HG02759 (cell line): ENCODE measurements at regions not wholly inside any gene's neighbourhood (a gene's known extent, or its start where the extent isn't known, plus 50 kb on each side); places are given as distances from the start of the nearest gene placed in this dataset.
"Not testable (repeated sequence)": the region's sequence is repeated elsewhere in the genome, so short reads cannot be mapped to it uniquely, and the experiment has no call there.

Experiments
- ATAC-seq: cut with Tn5 transposase; IDR thresholded peaks from one replicate; pipeline ENCODE4 v1.9.1; 2021; ENCODE audit warnings: mild to moderate bottlenecking, moderate library complexity; ENCODE audit not compliant: unreplicated experiment

- ATAC-seq: no peak
Observed at GRCh38 chr4:71841336-71841735, 57.5 kb upstream of the GC start.

DNA sequence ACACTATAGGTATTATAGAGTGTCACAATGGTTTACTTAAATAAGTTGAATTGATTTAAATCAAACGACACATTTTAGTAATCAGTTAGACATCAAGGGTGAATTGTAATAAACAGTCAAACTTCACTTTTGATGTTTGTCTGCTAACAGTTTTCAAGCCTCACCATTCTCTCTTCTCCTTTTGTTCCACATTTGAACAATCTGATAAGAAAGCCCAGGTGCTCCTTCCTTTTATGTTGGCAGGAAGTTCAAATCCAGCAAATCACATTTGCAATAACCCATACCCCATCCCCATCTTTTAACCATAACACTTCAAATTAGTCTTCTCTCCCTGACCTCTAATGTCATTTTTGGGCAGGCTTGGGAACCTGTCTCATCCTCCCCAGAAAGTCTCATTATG, 63.4 kb upstream of the GC start:
- no peak for ATAC-seq

GRCh38 chr4:71855944-71856343, 72.1 kb upstream of the GC start:
- ATAC-seq: no peak

DNA sequence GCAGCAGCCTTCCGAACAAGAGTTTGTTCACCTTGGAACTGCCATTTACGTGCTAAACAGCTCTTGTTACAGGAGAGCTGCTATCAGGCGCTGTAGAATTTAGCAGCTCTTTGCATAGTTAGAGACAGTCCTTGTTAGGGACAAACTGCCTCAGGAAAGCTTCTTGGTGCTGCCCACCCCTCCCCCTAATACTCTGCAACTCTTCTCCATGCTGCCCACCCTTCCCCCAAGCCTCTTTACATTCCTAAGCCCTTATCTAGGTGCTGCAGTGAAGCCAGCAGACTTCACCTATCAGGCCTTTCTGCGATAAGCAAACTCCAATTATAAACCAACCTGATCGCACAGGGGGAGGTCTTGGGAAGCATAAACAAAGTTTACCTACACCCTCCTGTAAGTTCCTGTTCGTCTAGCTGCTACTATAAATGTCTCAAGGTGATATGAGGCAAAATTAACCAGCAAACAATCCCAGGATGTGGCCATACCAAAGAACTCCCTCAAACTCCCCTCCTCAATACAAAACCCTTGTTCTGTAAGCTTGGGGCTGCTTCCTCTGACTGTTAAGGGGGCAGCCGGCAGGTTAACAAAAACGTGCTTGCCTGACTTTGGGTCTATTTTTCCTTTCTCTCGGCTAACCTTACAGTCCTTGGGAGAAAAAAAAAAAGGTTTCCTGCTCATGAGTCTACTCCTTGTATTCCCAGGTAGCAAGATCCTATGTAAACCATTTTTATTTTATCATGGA, 74.0 kb upstream of the GC start:
- no peak for ATAC-seq

GRCh38 chr4:71860643-71861042, 76.8 kb upstream of the GC start:
- no peak for ATAC-seq

GRCh38 chr4:71862315-71862714, 78.4 kb upstream of the GC start:
- ATAC-seq: no peak

GRCh38 chr4:71863457-71863856, 79.6 kb upstream of the GC start:
- ATAC-seq: no peak

GRCh38 chr4:71864380-71864779, 80.5 kb upstream of the GC start:
- ATAC-seq: no peak

- peak; percentile 35 for ATAC-seq
Observed at GRCh38 chr4:71866212-71866885, 82.5 kb upstream of the GC start.

- ATAC-seq: no peak
Observed at GRCh38 chr4:71867598-71867997, 83.7 kb upstream of the GC start.

DNA sequence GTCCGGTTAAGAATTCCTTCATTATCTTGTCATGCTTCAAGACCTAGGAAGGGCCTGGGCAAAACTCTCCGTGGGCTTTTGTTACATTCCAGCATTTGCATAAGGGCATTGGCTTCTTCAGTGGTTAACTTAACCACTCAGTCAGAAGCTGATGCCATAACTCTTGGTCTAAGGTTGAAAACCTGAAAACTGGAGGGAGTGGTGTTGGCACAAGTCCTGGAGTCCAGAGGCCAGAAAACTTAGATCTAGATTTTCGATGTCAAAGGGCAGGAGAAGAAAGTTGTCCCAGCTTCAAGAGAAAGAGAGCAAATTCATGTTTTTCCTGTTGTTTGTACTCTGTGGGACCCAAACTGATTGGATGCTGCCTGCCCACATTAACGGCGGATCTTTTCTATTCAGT, 86.6 kb upstream of the GC start:
- no peak for ATAC-seq

GRCh38 chr4:71872221-71872620, 88.3 kb upstream of the GC start:
- ATAC-seq: no peak

GRCh38 chr4:71872767-71873415, 89.0 kb upstream of the GC start:
- no peak for ATAC-seq

DNA sequence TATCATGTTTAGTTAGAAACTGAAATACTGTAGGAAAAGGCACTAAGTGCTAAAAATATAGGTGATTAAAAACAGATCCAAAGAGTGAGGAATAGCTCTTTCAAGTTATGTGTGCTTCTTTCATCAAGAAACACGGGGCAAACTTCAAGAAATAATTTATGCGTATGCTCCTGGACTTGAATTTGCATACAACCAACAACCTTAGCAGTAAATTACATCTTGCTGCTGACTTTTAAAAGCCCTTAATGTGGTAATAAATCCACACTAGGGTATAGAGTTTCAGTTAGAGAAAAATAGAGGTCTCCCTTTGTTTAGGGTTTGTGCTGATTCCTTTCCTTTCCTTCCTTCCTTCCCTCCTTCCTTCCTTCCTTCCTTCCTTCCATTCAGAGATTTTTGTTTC, 94.5 kb upstream of the GC start:
- no peak for ATAC-seq

GRCh38 chr4:71882113-71882841, 98.4 kb upstream of the GC start:
- no peak for ATAC-seq

DNA sequence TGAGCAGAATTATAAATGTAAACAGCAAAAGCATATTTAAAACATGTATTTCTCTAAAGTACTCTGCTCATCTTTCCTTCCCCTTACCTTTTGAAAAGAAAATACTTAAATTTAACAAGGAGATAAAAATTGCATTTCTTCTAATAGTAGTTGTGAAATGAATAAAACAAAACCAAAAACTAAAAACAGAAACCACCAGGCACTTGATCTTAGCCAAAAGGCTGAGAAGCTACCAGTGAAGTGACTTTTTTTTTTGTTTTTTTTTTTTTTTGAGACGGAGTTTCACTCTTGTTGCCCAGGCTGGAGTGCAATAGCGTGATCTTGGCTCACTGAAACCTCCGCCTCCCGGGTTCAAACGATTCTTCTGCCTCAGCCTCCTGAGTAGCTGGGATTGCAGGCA, 116.5 kb upstream of the GC start:
- ATAC-seq: not testable (repeated sequence)

- not testable (repeated sequence) for ATAC-seq
Observed at GRCh38 chr4:71905594-71905993, 121.7 kb upstream of the GC start.

- ATAC-seq: no peak
Observed at GRCh38 chr4:71906096-71906495, 122.2 kb upstream of the GC start.

- no peak for ATAC-seq
Observed at GRCh38 chr4:71907071-71907470, 123.2 kb upstream of the GC start.

- ATAC-seq: peak; percentile 87
Observed at GRCh38 chr4:71907782-71908181, 123.9 kb upstream of the GC start.

- no peak for ATAC-seq
Observed at GRCh38 chr4:71913275-71913674, 118.5 kb upstream of the NPFFR2 start.

DNA sequence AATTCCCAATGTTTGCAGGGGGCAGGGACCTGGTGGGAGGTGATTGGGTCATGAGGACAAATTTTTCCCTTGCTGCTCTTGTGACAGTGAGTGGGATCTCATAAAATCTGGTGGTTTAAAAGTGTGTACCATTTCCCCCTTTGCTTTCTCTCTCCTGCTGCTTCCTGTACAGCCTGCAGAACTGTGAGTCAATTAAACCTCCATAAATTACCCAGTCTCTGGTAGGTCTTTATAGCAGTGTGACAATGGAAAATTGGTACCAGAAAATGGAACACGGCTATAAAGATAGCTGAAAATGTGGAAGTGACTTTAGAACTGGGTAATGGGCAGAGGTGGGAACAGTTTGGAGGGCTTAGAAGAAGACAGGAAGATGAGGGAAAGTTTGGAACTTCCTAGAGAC, 108.7 kb upstream of the NPFFR2 start:
- no peak for ATAC-seq
